GM12874 (cell line): ENCODE measurements at regions not wholly inside any gene's neighbourhood (a gene's known extent, or its start where the extent isn't known, plus 50 kb on each side); places are given as distances from the start of the nearest gene placed in this dataset.

Experiments
- TF ChIP-seq, protein P1 (sequence below): IDR thresholded peaks from 2 replicates; pipeline ENCODE4 v1.5.1; 2011; ENCODE audit warnings: low read depth, mild to moderate bottlenecking, control low read depth, low read length, moderate library complexity; ENCODE audit not compliant: insufficient read depth

DNA sequence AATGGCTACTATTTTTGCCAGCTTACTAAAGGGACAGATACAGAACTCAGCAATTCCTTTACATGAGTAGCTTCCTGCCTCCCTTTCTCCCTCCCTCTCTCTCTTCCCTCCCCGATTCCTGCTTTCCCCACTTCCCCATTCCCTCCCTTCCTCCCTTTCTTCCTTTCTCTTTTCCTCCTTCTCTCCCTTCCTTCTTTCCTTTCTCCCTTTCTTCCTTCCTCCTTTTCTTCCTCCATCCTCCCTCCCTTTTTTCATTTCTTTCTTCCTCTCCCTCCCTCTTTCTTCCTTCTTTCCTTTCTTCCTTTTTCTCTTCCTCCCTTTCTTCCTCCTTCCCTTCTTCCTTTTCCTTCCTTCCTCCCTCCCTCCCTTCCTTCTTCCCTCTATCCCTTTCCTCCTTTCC, 178.1 kb downstream of the RNF144B start:
- TF ChIP-seq, protein P1, sequence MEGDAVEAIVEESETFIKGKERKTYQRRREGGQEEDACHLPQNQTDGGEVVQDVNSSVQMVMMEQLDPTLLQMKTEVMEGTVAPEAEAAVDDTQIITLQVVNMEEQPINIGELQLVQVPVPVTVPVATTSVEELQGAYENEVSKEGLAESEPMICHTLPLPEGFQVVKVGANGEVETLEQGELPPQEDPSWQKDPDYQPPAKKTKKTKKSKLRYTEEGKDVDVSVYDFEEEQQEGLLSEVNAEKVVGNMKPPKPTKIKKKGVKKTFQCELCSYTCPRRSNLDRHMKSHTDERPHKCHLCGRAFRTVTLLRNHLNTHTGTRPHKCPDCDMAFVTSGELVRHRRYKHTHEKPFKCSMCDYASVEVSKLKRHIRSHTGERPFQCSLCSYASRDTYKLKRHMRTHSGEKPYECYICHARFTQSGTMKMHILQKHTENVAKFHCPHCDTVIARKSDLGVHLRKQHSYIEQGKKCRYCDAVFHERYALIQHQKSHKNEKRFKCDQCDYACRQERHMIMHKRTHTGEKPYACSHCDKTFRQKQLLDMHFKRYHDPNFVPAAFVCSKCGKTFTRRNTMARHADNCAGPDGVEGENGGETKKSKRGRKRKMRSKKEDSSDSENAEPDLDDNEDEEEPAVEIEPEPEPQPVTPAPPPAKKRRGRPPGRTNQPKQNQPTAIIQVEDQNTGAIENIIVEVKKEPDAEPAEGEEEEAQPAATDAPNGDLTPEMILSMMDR: no peak

DNA sequence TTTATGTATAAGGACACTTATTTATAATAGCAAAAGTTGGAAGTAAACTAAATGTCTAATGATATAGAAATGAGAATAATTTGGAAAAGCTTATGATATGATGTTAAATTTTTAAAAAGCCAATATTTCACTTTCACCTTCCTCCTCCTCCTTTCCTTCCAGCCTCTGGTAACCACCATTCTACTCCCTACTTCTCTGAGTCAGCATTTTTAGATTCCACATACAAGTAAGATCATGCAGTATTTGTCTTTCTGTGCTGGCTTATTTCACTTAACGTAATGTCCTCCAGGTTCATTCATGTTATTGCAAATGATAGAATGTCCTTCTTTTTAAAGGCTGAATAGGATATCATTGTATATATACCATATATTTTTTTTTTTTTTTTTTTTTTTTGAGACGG, 180.2 kb downstream of the RNF144B start:
- TF ChIP-seq, protein P1: no peak

- TF ChIP-seq, protein P1: no peak
Measured at GRCh38 chr6:18577491-18577890, 190.3 kb downstream of the RNF144B start.

DNA sequence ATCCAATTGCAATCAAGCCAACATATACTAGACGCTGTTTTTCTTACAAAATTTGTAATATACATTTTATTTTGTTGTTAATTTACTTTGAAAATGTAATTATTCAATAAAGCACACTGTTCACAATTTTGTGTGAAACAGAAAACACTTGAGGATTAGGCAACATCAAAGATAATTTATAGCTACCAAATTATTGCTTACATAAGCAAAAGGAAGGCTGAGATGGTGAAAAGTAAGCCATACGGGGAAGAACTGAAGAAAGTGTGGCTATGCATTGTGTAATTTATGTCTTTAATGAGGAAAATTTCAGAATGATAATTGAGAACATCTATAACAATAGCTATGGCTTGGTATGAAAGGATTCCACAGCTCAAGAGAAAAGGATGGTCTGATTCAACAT, 192.0 kb downstream of the RNF144B start:
- TF ChIP-seq, protein P1: no peak

- TF ChIP-seq, protein P1: no peak
Measured at GRCh38 chr6:18579869-18580268, 192.7 kb downstream of the RNF144B start.

- TF ChIP-seq, protein P1: no peak
Measured at GRCh38 chr6:18584372-18584771, 197.2 kb downstream of the RNF144B start.

- TF ChIP-seq, protein P1: no peak
Measured at GRCh38 chr6:18585032-18585573, 198.0 kb downstream of the RNF144B start.
